Neural crest cell (in vitro differentiated cells): ENCODE measurements at regions not wholly inside any gene's neighbourhood (a gene's known extent, or its start where the extent isn't known, plus 50 kb on each side); places are given as distances from the start of the nearest gene placed in this dataset.

Experiments used
- DNase-seq: peaks from one replicate; pipeline ENCODE4 v3.0.0; 2021; ENCODE audit warnings: low read depth, mixed read lengths, low spot score
- H3K27ac Mint-ChIP-seq: one replicate; pipeline ENCODE4 v1.8.0; 2021; ENCODE audit warnings: mild to moderate bottlenecking, mixed read lengths; ENCODE audit not compliant: unreplicated experiment
- H3K27me3 Mint-ChIP-seq: 2 replicates; pipeline ENCODE4 v1.8.0; 2021; ENCODE audit warnings: low read depth, mild to moderate bottlenecking, mixed read lengths
- H3K36me3 Mint-ChIP-seq: 2 replicates; pipeline ENCODE4 v1.8.0; 2021; ENCODE audit warnings: low read depth, mild to moderate bottlenecking, mixed read lengths
- H3K4me1 Mint-ChIP-seq: 2 replicates; pipeline ENCODE4 v1.8.0; 2021; ENCODE audit warnings: mixed read lengths
- H3K4me3 Mint-ChIP-seq: one replicate; pipeline ENCODE4 v1.8.0; 2021; ENCODE audit warnings: mild to moderate bottlenecking, mixed read lengths
- H3K9me3 Mint-ChIP-seq: 2 replicates; pipeline ENCODE4 v1.8.0; 2021; ENCODE audit warnings: mixed read lengths
- CTCF ChIP-seq: fragments of 200-600 bp; sonication (generic); conservative IDR thresholded peaks from 2 replicates; pipeline ENCODE4 v1.5.0; 2021; ENCODE audit warnings: antibody characterized with exemption, mild to moderate bottlenecking

- Mint-ChIP-seq H3K4me3 (no peak overlapping the region), H3K36me3 (no peaks in the 10 kb centered on the region), H3K27me3 (no peaks in the 10 kb centered on the region), H3K9me3 (peaks cover 3% of the 10 kb centered on the region), H3K27ac (no peak overlapping the region), H3K4me1 (no peaks in the 10 kb centered on the region)
- no peak for DNase-seq
- TF ChIP-seq CTCF: no peak
These were observed 81.4 kb upstream of the PLPPR5 start for GRCh38 chr1:99086057-99086456.

GRCh38 chr1:99098589-99098988, 93.9 kb upstream of the PLPPR5 start:
- peaks cover 8% of the 10 kb centered on the region for H3K9me3 Mint-ChIP-seq
- TF ChIP-seq CTCF: no peak
- no peaks in the 10 kb centered on the region for H3K36me3 Mint-ChIP-seq
- H3K27me3 Mint-ChIP-seq: no peaks in the 10 kb centered on the region
- no peak for DNase-seq
- no peak overlapping the region for H3K4me3 Mint-ChIP-seq
- H3K4me1 Mint-ChIP-seq: no peaks in the 10 kb centered on the region
- H3K27ac Mint-ChIP-seq: no peak overlapping the region

- Mint-ChIP-seq H3K27me3 (no peaks in the 10 kb centered on the region), H3K27ac (no peak overlapping the region), H3K4me1 (no peaks in the 10 kb centered on the region), H3K9me3 (no peaks in the 10 kb centered on the region), H3K36me3 (no peaks in the 10 kb centered on the region), H3K4me3 (no peak overlapping the region)
- DNase-seq: no peak
- no peak for TF ChIP-seq CTCF
These were observed 101.6 kb upstream of the PLPPR5 start for GRCh38 chr1:99106274-99106673.

- Mint-ChIP-seq H3K9me3 (peaks cover 2% of the 10 kb centered on the region), H3K27me3 (no peaks in the 10 kb centered on the region), H3K27ac (no peak overlapping the region), H3K4me1 (no peaks in the 10 kb centered on the region), H3K4me3 (no peak overlapping the region), H3K36me3 (no peaks in the 10 kb centered on the region)
- no peak for TF ChIP-seq CTCF
- no peak for DNase-seq
These were observed 103.0 kb upstream of the PLPPR5 start for GRCh38 chr1:99107680-99108079.

GRCh38 chr1:99110140-99111041, 105.7 kb upstream of the PLPPR5 start:
- no peak for TF ChIP-seq CTCF
- no peaks in the 10 kb centered on the region for H3K27me3 Mint-ChIP-seq
- H3K4me1 Mint-ChIP-seq: no peaks in the 10 kb centered on the region
- H3K27ac Mint-ChIP-seq: no peak overlapping the region
- no peak overlapping the region for H3K4me3 Mint-ChIP-seq
- H3K9me3 Mint-ChIP-seq: peaks cover 3% of the 10 kb centered on the region
- no peaks in the 10 kb centered on the region for H3K36me3 Mint-ChIP-seq
- no peak for DNase-seq
